ENCODE measurements at regions not wholly inside any gene's neighbourhood (a gene's known extent, or its start where the extent isn't known, plus 50 kb on each side); places are given as distances from the start of the nearest gene placed in this dataset.

- H3K4me3 ChIP-seq (ENCODE audit: low read depth, low read length), result no peak overlapping the region
- DNase-seq (ENCODE audit: low read depth), result no peak
- TF ChIP-seq, protein P1, sequence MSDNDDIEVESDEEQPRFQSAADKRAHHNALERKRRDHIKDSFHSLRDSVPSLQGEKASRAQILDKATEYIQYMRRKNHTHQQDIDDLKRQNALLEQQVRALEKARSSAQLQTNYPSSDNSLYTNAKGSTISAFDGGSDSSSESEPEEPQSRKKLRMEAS (IDR thresholded peaks at IDR 0.05; ENCODE audit: low read depth, low read length), result no peak
- TF ChIP-seq POLR2A (IDR thresholded peaks at IDR 0.05; ENCODE audit: extremely low read depth, insufficient read length) (no peak), MYC (IDR thresholded peaks at IDR 0.05; ENCODE audit: low read depth, low read length) (no peak), CTCF (IDR thresholded peaks at IDR 0.05; ENCODE audit: low read depth, low read length) (no peak)
These were observed 316.8 kb downstream of the DLEU7 start for GRCh38 chr13:50526661-50527071.

DNA sequence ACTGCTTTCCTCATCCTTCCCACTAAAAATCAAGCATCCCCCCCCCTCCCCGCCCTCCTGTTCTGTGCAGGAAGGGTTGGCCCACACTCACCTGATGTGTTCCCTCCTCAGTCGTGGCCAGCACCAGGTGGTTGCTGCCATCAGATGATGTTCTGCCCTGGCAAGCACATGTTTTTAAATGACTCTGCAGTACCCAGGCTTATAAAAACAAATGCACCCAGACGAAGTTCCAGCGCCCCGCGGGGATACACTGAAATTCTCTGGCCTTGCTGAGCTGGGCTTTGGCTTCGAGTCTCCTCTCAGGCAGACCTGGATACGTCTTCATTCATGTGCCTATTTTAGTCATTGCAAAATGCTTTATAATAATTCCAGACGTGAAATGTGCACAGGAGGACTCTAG is 316.3 kb downstream of the DLEU7 start:
- DNase-seq (ENCODE audit: low read depth), result no peak
- TF ChIP-seq MYC (IDR thresholded peaks at IDR 0.05; ENCODE audit: low read depth, low read length), result no peak
- no peak for TF ChIP-seq CTCF (IDR thresholded peaks at IDR 0.05; ENCODE audit: low read depth, low read length)
- TF ChIP-seq, protein P1 (IDR thresholded peaks at IDR 0.05; ENCODE audit: low read depth, low read length), result peak; percentile 24; the same call in 1 of the 2 replicates
- TF ChIP-seq POLR2A (IDR thresholded peaks at IDR 0.05; ENCODE audit: extremely low read depth, insufficient read length), result no peak
- no peak overlapping the region for H3K4me3 ChIP-seq (ENCODE audit: low read depth, low read length)

GRCh38 chr13:50527612-50528509 is 315.6 kb downstream of the DLEU7 start:
- TF ChIP-seq CTCF (IDR thresholded peaks at IDR 0.05; ENCODE audit: low read depth, low read length) (no peak), POLR2A (IDR thresholded peaks at IDR 0.05; ENCODE audit: extremely low read depth, insufficient read length) (no peak), MYC (IDR thresholded peaks at IDR 0.05; ENCODE audit: low read depth, low read length) (no peak)
- TF ChIP-seq, protein P1 (IDR thresholded peaks at IDR 0.05; ENCODE audit: low read depth, low read length), result no peak
- H3K4me3 ChIP-seq (ENCODE audit: low read depth, low read length), result no peak overlapping the region
- DNase-seq (ENCODE audit: low read depth), result no peak

GRCh38 chr13:50529154-50529882 is 314.2 kb downstream of the DLEU7 start:
- no peak overlapping the region for H3K4me3 ChIP-seq (ENCODE audit: low read depth, low read length)
- TF ChIP-seq CTCF (IDR thresholded peaks at IDR 0.05; ENCODE audit: low read depth, low read length), result no peak
- TF ChIP-seq, protein P1 (IDR thresholded peaks at IDR 0.05; ENCODE audit: low read depth, low read length), result no peak
- no peak for DNase-seq (ENCODE audit: low read depth)

- TF ChIP-seq, protein P1 (IDR thresholded peaks at IDR 0.05; ENCODE audit: low read depth, low read length), result no peak
- no peak for TF ChIP-seq MYC (IDR thresholded peaks at IDR 0.05; ENCODE audit: low read depth, low read length)
- TF ChIP-seq CTCF (IDR thresholded peaks at IDR 0.05; ENCODE audit: low read depth, low read length), result peak; percentile 26
- no peak overlapping the region for H3K4me3 ChIP-seq (ENCODE audit: low read depth, low read length)
- DNase-seq (ENCODE audit: low read depth), result peak; percentile 42
These were observed 311.3 kb downstream of the DLEU7 start for GRCh38 chr13:50531917-50532899.
